Activated T-cell treated with anti-CD3 and anti-CD28 coated beads, Interleukin-2, amount 50 U/mL, for 4 hours (primary cell): ENCODE measurements at regions not wholly inside any gene's neighbourhood (a gene's known extent, or its start where the extent isn't known, plus 50 kb on each side); places are given as distances from the start of the nearest gene placed in this dataset.
"Not testable (repeated sequence)": the region's sequence is repeated elsewhere in the genome, so short reads cannot be mapped to it uniquely, and the experiment has no call there.

Experiments used
- ATAC-seq, 2 donors: fragments of 200-7000 bp; cut with Tn5 transposase; one replicate each; pipeline ENCODE4 v1.10.0; 2021
- DNase-seq: peaks from one replicate; pipeline ENCODE4 v3.0.0-alpha.2; 2020
- H3K27me3 Mint-ChIP-seq: one replicate; pipeline ENCODE4 v1.8.0; 2021; ENCODE audit warnings: low read depth, mixed read lengths
- H3K36me3 Mint-ChIP-seq: one replicate; pipeline ENCODE4 v1.8.0; 2022; ENCODE audit warnings: mixed read lengths; ENCODE audit not compliant: insufficient read depth
- H3K4me1 Mint-ChIP-seq: one replicate; pipeline ENCODE4 v1.8.0; 2021; ENCODE audit warnings: low read depth, mixed read lengths
- H3K4me3 Mint-ChIP-seq: one replicate; pipeline ENCODE4 v1.8.0; 2021; ENCODE audit warnings: mild to moderate bottlenecking, moderate library complexity, mixed read lengths
- H3K9me3 Mint-ChIP-seq: one replicate; pipeline ENCODE4 v1.8.0; 2021; ENCODE audit warnings: mixed read lengths

DNA sequence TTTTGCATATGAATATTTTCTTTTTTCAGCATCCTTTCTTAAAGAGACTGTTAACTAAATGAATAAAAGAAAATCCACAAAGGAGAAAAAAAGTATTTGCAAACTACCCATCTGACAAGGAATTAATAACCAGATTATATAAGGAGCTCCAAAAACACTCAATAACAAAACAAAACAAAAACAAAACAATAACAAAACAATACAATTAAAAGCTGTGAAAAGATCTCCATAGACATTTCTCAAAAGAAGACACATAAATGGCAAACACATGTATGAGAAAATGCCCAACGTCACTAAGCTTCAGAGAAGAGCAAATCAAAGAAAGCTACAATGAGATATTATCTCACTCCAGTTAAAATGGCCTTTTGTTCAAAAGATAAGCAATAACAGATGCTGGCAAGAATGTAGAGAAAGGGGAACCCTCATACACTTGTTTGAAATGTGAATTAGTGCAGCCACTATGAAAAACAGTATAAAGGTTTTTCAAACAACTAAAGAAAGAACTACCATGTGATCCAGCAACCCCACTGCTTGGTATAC lies 1310.0 kb upstream of the EYS start:
- no peaks in the 10 kb centered on the region for H3K36me3 Mint-ChIP-seq
- H3K4me3 Mint-ChIP-seq: no peak overlapping the region
- peaks cover 16% of the 10 kb centered on the region for H3K9me3 Mint-ChIP-seq
- ATAC-seq (no peak), DNase-seq (no peak)
- H3K27me3 Mint-ChIP-seq: no peaks in the 10 kb centered on the region
- H3K4me1 Mint-ChIP-seq: no peaks in the 10 kb centered on the region

DNA sequence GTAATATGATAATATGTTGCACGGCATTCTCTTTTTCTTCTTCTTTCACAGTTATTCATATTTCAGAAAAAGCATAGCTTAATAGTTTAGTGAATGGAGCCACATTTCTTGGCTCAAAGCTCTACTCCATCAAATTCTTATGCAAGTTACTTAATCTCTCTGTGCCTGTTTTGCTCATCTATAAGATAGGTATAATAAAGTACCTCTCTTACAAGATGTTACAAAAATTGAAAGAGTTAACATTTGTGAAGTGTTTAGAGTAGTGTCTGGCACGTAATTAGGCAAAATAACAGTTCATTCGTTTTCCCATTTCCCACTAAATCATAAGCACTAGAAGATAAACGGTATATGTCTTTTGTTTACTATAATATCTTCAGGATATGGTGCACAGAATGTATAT lies 1304.4 kb upstream of the EYS start:
- no peaks in the 10 kb centered on the region for H3K27me3 Mint-ChIP-seq
- no peaks in the 10 kb centered on the region for H3K4me1 Mint-ChIP-seq
- no peak overlapping the region for H3K4me3 Mint-ChIP-seq
- H3K36me3 Mint-ChIP-seq: no peaks in the 10 kb centered on the region
- DNase-seq (no peak), ATAC-seq (no peak)
- H3K9me3 Mint-ChIP-seq: peaks cover 18% of the 10 kb centered on the region

DNA sequence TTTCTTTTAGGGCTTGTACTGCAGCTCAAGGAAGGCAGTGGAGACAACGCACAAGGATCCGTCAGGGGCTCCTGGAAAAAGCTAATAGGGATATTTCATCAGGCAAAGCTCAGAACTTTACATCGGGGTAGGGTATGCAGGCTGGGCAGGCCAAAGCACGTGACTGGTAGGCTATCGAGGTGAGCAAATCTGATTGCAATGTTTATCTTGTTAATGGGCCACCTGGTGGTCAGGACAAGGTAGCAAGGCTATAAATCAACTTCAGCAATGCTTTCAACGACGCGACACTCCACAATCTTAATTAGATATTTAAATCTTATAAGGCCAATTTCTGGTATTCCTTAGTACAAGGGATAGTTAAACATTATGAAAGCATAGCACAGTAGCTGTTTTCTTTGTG lies 1302.8 kb upstream of the EYS start:
- peaks cover 13% of the 10 kb centered on the region for H3K9me3 Mint-ChIP-seq
- no peak overlapping the region for H3K4me3 Mint-ChIP-seq
- H3K27me3 Mint-ChIP-seq: no peaks in the 10 kb centered on the region
- DNase-seq: no peak
- no peaks in the 10 kb centered on the region for H3K4me1 Mint-ChIP-seq
- no peaks in the 10 kb centered on the region for H3K36me3 Mint-ChIP-seq
- ATAC-seq: no peak

DNA sequence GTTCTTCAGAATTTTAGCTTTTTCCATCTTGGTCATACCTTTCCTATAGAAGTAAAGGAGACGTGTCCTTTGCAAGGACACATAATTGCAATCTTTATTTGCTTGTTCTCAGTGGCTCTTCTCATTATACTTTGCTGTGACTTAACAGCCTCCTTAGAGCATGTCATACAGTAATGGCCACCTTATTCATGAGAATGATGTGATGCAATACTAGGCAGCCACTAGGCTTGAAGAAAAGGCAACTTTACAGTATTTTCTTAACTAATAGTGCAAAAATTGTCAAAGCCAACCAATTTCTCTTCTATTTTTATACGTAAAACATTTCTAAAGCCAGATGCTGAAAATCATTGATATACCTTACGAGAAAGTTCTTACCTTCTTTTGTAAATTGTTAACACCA lies 1296.8 kb upstream of the EYS start:
- H3K4me1 Mint-ChIP-seq: no peaks in the 10 kb centered on the region

DNA sequence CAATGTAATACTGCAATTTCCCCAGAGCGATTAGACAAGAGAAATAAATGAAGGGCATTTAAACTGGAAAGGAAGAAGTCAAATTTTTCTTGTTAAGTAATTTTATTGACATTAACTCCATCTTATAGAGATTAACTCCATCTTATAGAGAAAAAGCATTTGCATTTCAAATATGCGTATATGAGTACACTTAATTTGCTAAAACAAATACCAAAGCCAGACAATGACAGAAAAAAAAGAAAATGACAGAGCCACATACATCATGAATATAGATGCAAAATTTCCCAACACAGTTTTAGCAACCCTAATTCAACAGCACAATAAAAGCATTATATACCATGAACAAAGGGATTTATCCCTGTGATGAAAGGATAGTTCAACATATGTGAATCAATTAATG lies 1293.1 kb upstream of the EYS start:
- Mint-ChIP-seq H3K9me3 (peaks cover 3% of the 10 kb centered on the region), H3K4me1 (no peaks in the 10 kb centered on the region), H3K27me3 (no peaks in the 10 kb centered on the region)

More for the DNA sequence above, 1296.8 kb upstream of the EYS start:
- no peak for ATAC-seq
- no peak for DNase-seq
- Mint-ChIP-seq H3K36me3 (no peaks in the 10 kb centered on the region), H3K9me3 (peaks cover 12% of the 10 kb centered on the region), H3K27me3 (no peaks in the 10 kb centered on the region), H3K4me3 (no peak overlapping the region)

DNA sequence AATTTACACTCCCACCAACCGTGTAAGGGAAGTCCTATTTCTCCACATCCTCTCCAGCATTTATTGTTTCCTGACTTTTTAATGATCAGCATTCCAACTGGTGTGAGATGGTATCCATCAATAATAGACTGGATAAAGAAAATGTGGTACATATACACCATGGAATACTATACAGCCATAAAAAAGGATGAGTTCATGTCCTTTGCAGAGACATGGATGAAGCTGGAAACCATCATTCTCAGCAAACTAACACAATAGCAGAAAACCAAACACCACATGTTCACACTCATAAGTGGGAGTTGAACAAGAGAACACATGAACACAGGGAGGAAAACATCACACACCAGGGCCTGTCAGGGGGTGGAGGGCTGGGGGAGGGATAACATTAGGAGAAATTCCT lies 1290.6 kb upstream of the EYS start:
- not testable (repeated sequence) for H3K4me3 Mint-ChIP-seq, DNase-seq

More for the DNA sequence above, 1293.1 kb upstream of the EYS start:
- DNase-seq (no peak), ATAC-seq (no peak)
- no peak overlapping the region for H3K4me3 Mint-ChIP-seq
- H3K36me3 Mint-ChIP-seq: no peaks in the 10 kb centered on the region

DNA sequence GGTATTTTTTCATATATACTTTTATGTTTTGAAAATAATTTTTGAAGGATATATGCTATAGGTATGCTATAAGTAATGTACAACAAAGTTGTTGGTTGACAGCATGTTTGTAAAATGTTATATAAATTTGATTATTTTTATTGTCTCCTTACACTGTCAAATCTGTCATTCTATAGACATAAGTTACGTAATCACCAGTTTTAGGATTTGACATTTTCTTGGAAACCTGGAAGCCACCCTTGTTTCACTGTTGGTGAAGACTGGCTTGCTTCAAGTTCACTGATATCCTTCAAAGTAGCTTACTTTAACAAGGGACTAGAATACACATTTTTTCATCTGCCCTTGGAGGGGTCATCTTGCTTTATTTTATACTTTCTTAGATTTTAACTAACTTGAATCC lies 1288.6 kb upstream of the EYS start:
- ATAC-seq: no peak
- H3K4me3 Mint-ChIP-seq: no peak overlapping the region
- no peaks in the 10 kb centered on the region for H3K4me1 Mint-ChIP-seq
- DNase-seq: no peak
- H3K36me3 Mint-ChIP-seq: no peaks in the 10 kb centered on the region
- peaks cover 10% of the 10 kb centered on the region for H3K9me3 Mint-ChIP-seq
- no peaks in the 10 kb centered on the region for H3K27me3 Mint-ChIP-seq

More for the DNA sequence above, 1290.6 kb upstream of the EYS start:
- not testable (repeated sequence) for H3K36me3 Mint-ChIP-seq, H3K27me3 Mint-ChIP-seq, H3K4me1 Mint-ChIP-seq, H3K9me3 Mint-ChIP-seq, ATAC-seq

DNA sequence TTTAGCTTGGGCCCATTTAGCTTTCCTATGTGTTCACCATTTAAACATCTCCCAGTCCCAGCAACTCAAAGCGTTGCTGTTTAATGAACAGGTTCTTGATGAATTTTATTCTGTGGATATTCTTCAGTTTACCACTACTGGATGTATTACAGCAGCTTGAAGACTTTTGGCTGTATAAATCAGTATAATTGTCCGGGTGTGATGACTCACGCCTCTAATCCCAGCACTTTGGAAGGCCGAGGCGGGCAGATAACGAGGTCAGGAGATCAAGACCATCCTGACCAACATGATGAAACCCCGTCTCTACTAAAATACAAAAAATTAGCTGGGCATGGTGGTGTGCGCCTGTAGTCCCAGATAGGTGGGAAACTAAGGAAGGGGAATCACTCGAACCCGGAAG lies 1286.7 kb upstream of the EYS start:
- H3K4me1 Mint-ChIP-seq, H3K9me3 Mint-ChIP-seq, H3K36me3 Mint-ChIP-seq, DNase-seq, H3K27me3 Mint-ChIP-seq, ATAC-seq, H3K4me3 Mint-ChIP-seq: not testable (repeated sequence)

DNA sequence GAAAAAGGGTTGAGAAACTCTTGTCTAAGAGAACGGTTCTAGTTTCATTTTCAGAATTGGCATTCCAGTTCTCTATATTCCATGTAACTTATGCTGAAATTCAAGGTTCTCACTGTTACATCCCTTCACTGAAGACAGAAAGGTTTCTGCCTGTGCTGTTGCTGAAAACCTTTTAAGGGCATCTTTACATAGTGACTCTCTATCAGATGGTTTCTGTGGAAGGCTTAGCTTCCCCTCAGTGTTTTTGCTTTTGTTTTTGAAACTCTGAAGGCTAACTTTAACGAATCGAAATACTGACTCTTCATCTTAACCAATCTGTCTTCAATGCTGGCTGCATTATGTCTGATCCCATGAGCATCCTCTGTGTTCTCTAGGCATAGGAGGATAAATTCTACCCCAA lies 1286.2 kb upstream of the EYS start:
- no peaks in the 10 kb centered on the region for H3K36me3 Mint-ChIP-seq
- H3K27me3 Mint-ChIP-seq: no peaks in the 10 kb centered on the region
- DNase-seq (no peak), ATAC-seq (no peak)
- H3K4me1 Mint-ChIP-seq: no peaks in the 10 kb centered on the region
- peaks cover 11% of the 10 kb centered on the region for H3K9me3 Mint-ChIP-seq
- no peak overlapping the region for H3K4me3 Mint-ChIP-seq

DNA sequence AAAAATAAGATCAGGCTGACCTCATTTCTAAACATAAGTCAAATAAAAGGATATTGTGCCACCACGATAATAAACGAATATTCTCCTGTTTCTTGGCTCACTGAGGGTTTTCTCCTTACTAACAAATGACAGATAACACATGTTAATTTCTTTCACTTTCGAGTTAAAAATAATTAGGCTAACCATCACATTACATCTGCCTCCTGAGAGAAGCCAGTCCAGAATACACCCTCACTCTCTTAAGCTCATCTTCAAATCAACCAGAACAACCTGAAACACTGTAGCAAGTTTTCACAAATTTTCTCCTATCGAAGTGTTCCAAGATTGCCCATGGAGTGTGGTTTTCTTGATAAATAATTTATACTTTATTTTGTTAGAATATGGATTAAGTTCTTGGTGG lies 1285.6 kb upstream of the EYS start:
- H3K9me3 Mint-ChIP-seq: peaks cover 14% of the 10 kb centered on the region
- H3K4me1 Mint-ChIP-seq: no peaks in the 10 kb centered on the region
- H3K36me3 Mint-ChIP-seq: no peaks in the 10 kb centered on the region
- no peak overlapping the region for H3K4me3 Mint-ChIP-seq
- no peak for ATAC-seq
- no peaks in the 10 kb centered on the region for H3K27me3 Mint-ChIP-seq
- no peak for DNase-seq

DNA sequence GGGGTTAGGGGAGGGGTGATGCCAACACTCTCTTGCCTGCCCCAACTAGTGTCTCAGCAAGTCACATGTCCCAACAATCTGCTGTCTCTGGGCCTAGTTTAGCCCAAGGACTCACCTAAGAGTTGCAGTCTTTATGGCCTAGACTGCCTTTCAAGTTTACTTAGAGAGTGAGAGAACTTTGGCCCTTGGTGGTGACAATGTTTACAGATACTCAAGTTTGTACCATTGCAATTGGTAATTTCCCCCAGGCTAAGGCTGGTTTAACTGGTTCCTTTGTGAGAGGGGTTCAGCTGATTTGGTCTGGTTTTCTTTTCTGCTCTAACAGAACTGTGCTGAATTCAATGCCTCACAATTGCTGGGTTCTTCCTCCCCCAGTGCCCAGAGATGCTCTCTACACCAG lies 1279.9 kb upstream of the EYS start:
- Mint-ChIP-seq H3K9me3 (peaks cover 29% of the 10 kb centered on the region), H3K36me3 (no peaks in the 10 kb centered on the region), H3K4me1 (no peaks in the 10 kb centered on the region), H3K4me3 (no peak overlapping the region), H3K27me3 (no peaks in the 10 kb centered on the region)
- ATAC-seq: no peak
- no peak for DNase-seq

DNA sequence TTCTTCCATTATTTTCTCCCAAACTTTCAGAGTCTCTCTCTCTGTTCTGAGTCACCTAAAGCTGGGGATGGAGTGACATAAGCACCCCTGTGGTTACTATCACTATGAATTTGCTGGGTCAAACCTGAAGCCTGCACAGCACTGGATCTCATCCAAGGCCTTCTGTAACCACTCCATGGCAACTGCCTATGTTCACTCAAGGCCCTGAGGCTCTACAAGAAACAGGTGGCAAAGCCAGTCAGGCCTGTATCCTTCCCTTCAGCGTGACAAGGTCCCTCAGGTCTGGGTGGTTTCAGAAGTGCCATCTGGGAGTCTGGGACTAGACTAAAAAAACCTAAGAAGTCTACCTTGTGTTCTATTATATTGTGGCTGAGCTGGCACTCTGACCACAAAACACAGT lies 1278.8 kb upstream of the EYS start:
- ATAC-seq (no peak), DNase-seq (no peak)
- Mint-ChIP-seq H3K9me3 (peaks cover 28% of the 10 kb centered on the region), H3K4me1 (no peaks in the 10 kb centered on the region), H3K36me3 (no peaks in the 10 kb centered on the region), H3K4me3 (no peak overlapping the region), H3K27me3 (no peaks in the 10 kb centered on the region)

DNA sequence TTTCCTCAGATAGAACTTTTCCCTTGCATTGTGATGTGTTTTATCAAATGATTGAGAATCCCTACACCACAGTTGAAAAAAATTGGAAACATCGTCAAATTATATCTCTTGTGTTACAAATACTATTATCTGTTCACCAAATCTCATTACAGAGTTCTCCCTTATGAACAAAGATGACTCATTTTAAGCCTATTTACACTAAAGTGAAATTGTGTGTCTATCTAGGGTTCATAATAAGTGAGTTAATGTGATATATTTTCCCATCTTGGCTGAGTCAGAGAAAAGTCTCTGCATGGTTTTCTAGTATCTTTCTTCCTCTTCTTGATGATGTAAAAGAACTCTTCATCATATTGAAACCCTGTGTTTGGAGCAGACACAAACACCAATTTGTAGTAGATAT lies 1263.3 kb upstream of the EYS start:
- H3K27me3 Mint-ChIP-seq: no peaks in the 10 kb centered on the region
- peaks cover 9% of the 10 kb centered on the region for H3K9me3 Mint-ChIP-seq
- no peaks in the 10 kb centered on the region for H3K36me3 Mint-ChIP-seq
- no peak overlapping the region for H3K4me3 Mint-ChIP-seq
- DNase-seq (no peak), ATAC-seq (no peak)
- no peaks in the 10 kb centered on the region for H3K4me1 Mint-ChIP-seq

DNA sequence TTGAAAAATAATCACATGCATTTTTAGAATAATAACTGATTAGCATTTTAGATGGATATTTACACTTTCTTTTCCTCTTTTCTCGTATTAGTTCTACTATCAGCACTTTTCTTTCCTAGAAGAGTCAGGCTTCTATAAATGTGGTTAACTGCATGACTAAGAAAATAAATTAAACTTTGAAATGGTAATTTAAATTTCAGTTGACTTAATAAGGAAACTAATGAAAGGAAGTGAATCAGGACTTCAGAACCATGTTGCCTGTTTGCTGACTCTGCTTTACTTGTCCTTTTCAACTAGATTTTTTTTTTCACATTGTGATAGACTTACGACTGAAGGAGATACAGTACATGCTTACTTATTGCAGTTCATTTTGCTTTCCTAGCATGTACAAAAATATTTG lies 1258.2 kb upstream of the EYS start:
- ATAC-seq (no peak), DNase-seq (no peak)
- H3K9me3 Mint-ChIP-seq: peaks cover 10% of the 10 kb centered on the region
- no peaks in the 10 kb centered on the region for H3K36me3 Mint-ChIP-seq
- H3K27me3 Mint-ChIP-seq: no peaks in the 10 kb centered on the region
- H3K4me3 Mint-ChIP-seq: no peak overlapping the region
- no peaks in the 10 kb centered on the region for H3K4me1 Mint-ChIP-seq

DNA sequence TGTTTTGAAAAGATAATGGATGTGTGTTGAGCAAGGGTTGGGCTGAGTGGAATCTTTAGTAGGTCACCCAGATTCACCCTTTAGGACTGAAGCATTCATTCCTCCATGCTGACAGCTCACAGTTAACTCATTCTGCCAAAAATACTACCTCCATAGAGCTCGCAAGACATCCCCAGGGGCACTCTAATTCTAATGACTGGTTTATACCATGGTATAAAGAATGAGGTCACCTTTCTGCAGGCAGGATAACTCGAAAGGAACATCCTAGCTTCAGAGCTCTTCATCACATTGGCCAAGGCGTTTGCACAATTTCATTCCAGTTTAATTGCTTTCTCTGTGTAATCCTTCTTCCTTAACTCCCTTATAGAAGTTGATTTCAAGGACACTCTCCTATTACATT lies 1257.2 kb upstream of the EYS start:
- Mint-ChIP-seq H3K36me3 (no peaks in the 10 kb centered on the region), H3K9me3 (peaks cover 10% of the 10 kb centered on the region), H3K4me3 (no peak overlapping the region), H3K4me1 (no peaks in the 10 kb centered on the region), H3K27me3 (no peaks in the 10 kb centered on the region)
- ATAC-seq (no peak), DNase-seq (no peak)

DNA sequence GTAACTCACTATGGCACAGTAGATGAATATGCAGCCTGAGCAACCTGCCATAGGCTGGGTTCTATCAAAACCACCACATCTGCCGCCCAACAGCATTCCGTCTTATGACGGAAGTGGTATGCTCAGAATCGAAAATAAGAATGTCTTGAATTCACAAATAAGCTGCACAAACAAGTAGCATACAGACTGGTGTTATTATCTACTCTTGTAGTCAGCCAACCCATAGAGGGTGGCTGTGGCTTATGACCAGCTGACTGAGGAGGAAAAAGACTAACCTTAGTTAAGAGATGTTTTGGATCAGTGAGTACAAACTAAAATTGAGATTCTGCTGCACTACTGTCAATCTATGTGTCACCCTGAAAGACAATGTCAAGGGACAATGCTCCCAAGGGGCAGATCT lies 1255.1 kb upstream of the EYS start:
- H3K9me3 Mint-ChIP-seq: peaks cover 4% of the 10 kb centered on the region
- H3K4me3 Mint-ChIP-seq: no peak overlapping the region
- no peaks in the 10 kb centered on the region for H3K36me3 Mint-ChIP-seq
- H3K27me3 Mint-ChIP-seq: no peaks in the 10 kb centered on the region
- ATAC-seq (no peak), DNase-seq (no peak)
- no peaks in the 10 kb centered on the region for H3K4me1 Mint-ChIP-seq
